Type B pancreatic cell (in vitro differentiated cells): ENCODE measurements at regions not wholly inside any gene's neighbourhood (a gene's known extent, or its start where the extent isn't known, plus 50 kb on each side); places are given as distances from the start of the nearest gene placed in this dataset.

ENCODE experiments used
- DNase-seq: peaks from one replicate; pipeline ENCODE4 v3.0.0; 2021; ENCODE audit warnings: mixed read lengths; ENCODE audit not compliant: unreplicated experiment; ENCODE audit errors: extremely low spot score
- H3K27ac Mint-ChIP-seq: 2 replicates; pipeline ENCODE4 v1.8.0; 2021; ENCODE audit warnings: mild to moderate bottlenecking, mixed read lengths
- H3K27me3 Mint-ChIP-seq: 2 replicates; pipeline ENCODE4 v1.8.0; 2021; ENCODE audit warnings: mixed read lengths
- H3K36me3 Mint-ChIP-seq: 2 replicates; pipeline ENCODE4 v1.8.0; 2021; ENCODE audit warnings: mixed read lengths
- H3K4me1 Mint-ChIP-seq: one replicate; pipeline ENCODE4 v1.8.0; 2021; ENCODE audit warnings: mixed read lengths; ENCODE audit not compliant: unreplicated experiment
- H3K4me3 Mint-ChIP-seq: 2 replicates; pipeline ENCODE4 v1.8.0; 2021; ENCODE audit warnings: mild to moderate bottlenecking, mixed read lengths
- H3K9me3 Mint-ChIP-seq: 2 replicates; pipeline ENCODE4 v1.8.0; 2021; ENCODE audit warnings: mixed read lengths
- CTCF ChIP-seq: fragments of 200-600 bp; sonication (generic); conservative IDR thresholded peaks from 2 replicates; pipeline ENCODE4 v1.5.0; 2021; ENCODE audit warnings: antibody characterized with exemption, mild to moderate bottlenecking

DNA sequence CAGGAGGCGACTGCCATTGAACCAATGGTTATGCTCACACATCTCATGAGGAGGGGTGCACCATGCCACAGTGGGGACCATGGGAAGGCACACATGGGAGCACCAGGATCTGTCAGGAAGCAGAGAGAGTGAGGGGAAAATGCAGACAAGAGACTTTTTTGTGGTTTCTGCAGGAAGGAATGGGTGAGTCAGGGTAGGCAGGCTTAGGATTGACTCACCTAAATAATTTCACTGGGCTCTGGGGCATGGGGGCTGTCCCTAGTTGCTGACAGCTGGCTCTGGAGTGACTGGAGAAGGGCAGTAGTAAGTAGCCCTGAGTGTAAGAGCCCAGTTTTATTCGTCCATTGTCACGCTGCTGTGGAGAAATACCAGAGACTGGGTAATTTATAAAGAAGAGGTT, 202.4 kb downstream of the AXIN2 start:
- Mint-ChIP-seq H3K27me3 (peaks cover 11% of the 10 kb centered on the region), H3K4me1 (peaks cover 12% of the 10 kb centered on the region), H3K27ac (peak overlapping the region; percentile 14), H3K36me3 (no peaks in the 10 kb centered on the region), H3K9me3 (no peaks in the 10 kb centered on the region), H3K4me3 (no peak overlapping the region)
- DNase-seq = no peak
- TF ChIP-seq CTCF = no peak

GRCh38 chr17:65356536-65356935, 204.9 kb downstream of the AXIN2 start:
- H3K27me3 Mint-ChIP-seq = peaks cover 11% of the 10 kb centered on the region
- DNase-seq = no peak
- no peaks in the 10 kb centered on the region for H3K36me3 Mint-ChIP-seq
- H3K27ac Mint-ChIP-seq = no peak overlapping the region
- no peaks in the 10 kb centered on the region for H3K9me3 Mint-ChIP-seq
- no peak for TF ChIP-seq CTCF
- peaks cover 7% of the 10 kb centered on the region for H3K4me1 Mint-ChIP-seq
- no peak overlapping the region for H3K4me3 Mint-ChIP-seq

- TF ChIP-seq CTCF = no peak
- Mint-ChIP-seq H3K36me3 (no peaks in the 10 kb centered on the region), H3K27ac (no peak overlapping the region)
Observed at GRCh38 chr17:65355246-65355645, 206.2 kb downstream of the AXIN2 start.

GRCh38 chr17:65349916-65350315, 211.5 kb downstream of the AXIN2 start:
- Mint-ChIP-seq H3K4me1 (peaks cover 8% of the 10 kb centered on the region), H3K27me3 (peaks cover 4% of the 10 kb centered on the region), H3K4me3 (no peak overlapping the region), H3K27ac (no peak overlapping the region), H3K9me3 (no peaks in the 10 kb centered on the region), H3K36me3 (no peaks in the 10 kb centered on the region)
- no peak for TF ChIP-seq CTCF
- DNase-seq = no peak

More at GRCh38 chr17:65355246-65355645, 206.2 kb downstream of the AXIN2 start:
- DNase-seq = no peak
- peaks cover 11% of the 10 kb centered on the region for H3K27me3 Mint-ChIP-seq
- no peak overlapping the region for H3K4me3 Mint-ChIP-seq
- H3K9me3 Mint-ChIP-seq = no peaks in the 10 kb centered on the region
- peaks cover 7% of the 10 kb centered on the region for H3K4me1 Mint-ChIP-seq

- TF ChIP-seq CTCF = no peak
- H3K27ac Mint-ChIP-seq = no peak overlapping the region
- H3K4me1 Mint-ChIP-seq = peaks cover 8% of the 10 kb centered on the region
- peaks cover under 1% of the 10 kb centered on the region for H3K9me3 Mint-ChIP-seq
- no peak overlapping the region for H3K4me3 Mint-ChIP-seq
- no peaks in the 10 kb centered on the region for H3K36me3 Mint-ChIP-seq
- H3K27me3 Mint-ChIP-seq = no peaks in the 10 kb centered on the region
- no peak for DNase-seq
Observed at GRCh38 chr17:65346166-65346565, 209.0 kb downstream of the RGS9 start.
